K562 (cell line): ENCODE measurements at regions not wholly inside any gene's neighbourhood (a gene's known extent, or its start where the extent isn't known, plus 50 kb on each side); places are given as distances from the start of the nearest gene placed in this dataset.

ENCODE experiments used
- ATAC-seq: fragments of 200-7000 bp; cut with Tn5 transposase; 3 replicates; pipeline ENCODE4 v1.9.1; 2020; ENCODE audit warnings: moderate library complexity
- BruUV-seq: library from RNA; stranded (reverse); fragments of 400-500 nt; replicated peaks from 2 replicates; lab custom pipeline; 2021; lab: Mats Ljungman, UMichigan
- CTCF ChIA-PET: fragments of 300-600 bp; formaldehyde crosslinking; extraction: SDS; loops from one replicate; lab custom pipeline; 2021; ENCODE audit warnings: low intra/inter-chr PET ratio; lab: Yijun Ruan, JAX
- POLR2A ChIA-PET: fragments of 300-600, 350-650 bp; sonication (Branson Sonifier 250); formaldehyde crosslinking; extraction: SDS; loops from one replicate; lab custom pipeline; 2021; ENCODE audit warnings: antibody characterized with exemption, inconsistent platforms; lab: Yijun Ruan, JAX
- DNase-seq, 4 experiments: peaks; one replicate each; pipeline versions ENCODE4 v3.0.0 to v3.0.0-alpha.2; 2011 to 2018; ENCODE audit warnings: low spot score in 3 of 4, mixed read lengths in 3 of 4; ENCODE audit errors: extremely low read depth in 1 of 4
- FAIRE-seq: peaks from 2 replicates; lab custom pipeline; 2011; peaks lifted over from hg19 to GRCh38; lab: Jason Lieb, UNC
- H2AFZ ChIP-seq: 2 replicates; pipeline ENCODE4 v1.6.0; 2011; ENCODE audit warnings: low read depth, low read length, control low read depth, inconsistent platforms
- H3K27ac ChIP-seq: fragments of 200-600 bp; 3 replicates; pipeline ENCODE4 v1.8.0; 2011; ENCODE audit warnings: low read depth, mild to moderate bottlenecking, control low read depth, inconsistent platforms, low read length, moderate library complexity, mixed read lengths; ENCODE audit errors: extremely low read depth
- H3K27me3 ChIP-seq, 2 experiments: fragments of 300-600 bp in 1 of 2; 2 replicates in 1 of 2; 3 replicates in 1 of 2; pipeline versions ENCODE4 v1.6.0 to v1.8.0; 2011; ENCODE audit warnings: inconsistent platforms in 2 of 2, low read length in 2 of 2, mild to moderate bottlenecking in 1 of 2, mixed read lengths in 1 of 2, moderate library complexity in 1 of 2; ENCODE audit not compliant: control insufficient read depth in 2 of 2, insufficient read depth in 2 of 2
- H3K36me3 ChIP-seq: fragments of 300-600 bp; 3 replicates; pipeline ENCODE4 v1.8.0; 2011; ENCODE audit warnings: mild to moderate bottlenecking, low read length, inconsistent platforms; ENCODE audit not compliant: control insufficient read depth, insufficient read depth
- H3K4me1 ChIP-seq, 2 experiments: fragments of 200-600 bp in 1 of 2; replicated peaks in 1 of 2; 2 replicates in 1 of 2; 3 replicates in 1 of 2; pipeline versions ENCODE4 v1.5.1 to v1.8.0; 2011; ENCODE audit warnings: inconsistent platforms in 2 of 2, low read length in 2 of 2, mild to moderate bottlenecking in 1 of 2, mixed read lengths in 1 of 2, moderate library complexity in 1 of 2; ENCODE audit not compliant: control insufficient read depth in 2 of 2, insufficient read depth in 2 of 2
- H3K4me2 ChIP-seq: 2 replicates; pipeline ENCODE4 v1.6.1; 2011; ENCODE audit warnings: low read length, control low read depth, inconsistent platforms, mixed read lengths; ENCODE audit not compliant: insufficient read depth
- H3K4me3 ChIP-seq: fragments of 200-600 bp; sonication (generic), shearing (Covaris generic); 2 replicates; pipeline ENCODE4 v1.5.1; 2016; ENCODE audit warnings: control low read depth, inconsistent platforms
- H3K79me2 ChIP-seq: fragments of 200-600 bp; 3 replicates; pipeline ENCODE4 v1.8.0; 2011; ENCODE audit warnings: low read length, inconsistent platforms; ENCODE audit not compliant: control insufficient read depth, insufficient read depth
- H3K9ac ChIP-seq, 2 experiments: 2 replicates each; pipeline versions ENCODE4 v1.6.0 to v1.6.1; 2011; ENCODE audit warnings: low read depth in 2 of 2, low read length in 2 of 2, control low read depth in 1 of 2, inconsistent platforms in 1 of 2, mild to moderate bottlenecking in 1 of 2, mixed read lengths in 1 of 2; ENCODE audit not compliant: insufficient read depth in 1 of 2
- H3K9me1 ChIP-seq: one replicate; pipeline ENCODE4 v1.6.0; 2011; ENCODE audit warnings: inconsistent platforms, mild to moderate bottlenecking, low read length, moderate library complexity; ENCODE audit not compliant: control insufficient read depth, insufficient read depth
- H3K9me3 ChIP-seq: replicated peaks from 2 replicates; pipeline ENCODE4 v1.5.1; 2011; ENCODE audit warnings: low read depth, low read length, inconsistent platforms; ENCODE audit not compliant: control insufficient read depth, insufficient read depth
- H4K20me1 ChIP-seq: replicated peaks from 2 replicates; pipeline ENCODE4 v1.6.1; 2011; ENCODE audit warnings: low read length, inconsistent platforms, mixed read lengths; ENCODE audit not compliant: control insufficient read depth, insufficient read depth
- CAMTA2 ChIP-seq: fragments of 250-450 bp; sonication (Bioruptor Pico); conservative IDR thresholded peaks from 2 replicates; pipeline ENCODE4 v1.5.1; 2022
- CBX3 ChIP-seq, 2 experiments: IDR thresholded peaks; 1 replicate in 1 of 2; 2 replicates in 1 of 2; pipeline ENCODE4 v1.6.1; 2012; ENCODE audit warnings: inconsistent platforms in 2 of 2, low read length in 2 of 2, borderline replicate concordance in 1 of 2, control low read depth in 1 of 2
- E2F3 ChIP-seq: fragments of 250-450 bp; sonication (Bioruptor Pico); IDR thresholded peaks from 2 replicates; pipeline ENCODE4 v1.4.0; 2020; ENCODE audit warnings: mild to moderate bottlenecking
- EGR1 ChIP-seq: fragments of 450-650 bp; conservative IDR thresholded peaks from 2 replicates; pipeline ENCODE4 v1.6.1; 2017; ENCODE audit warnings: mild to moderate bottlenecking
- ELF4 ChIP-seq: fragments of 450-650 bp; formaldehyde crosslinking; IDR thresholded peaks from 2 replicates; pipeline ENCODE4 v1.4.0; 2022; ENCODE audit warnings: missing genetic modification characterization
- ETV5 ChIP-seq: sonication (generic); formaldehyde crosslinking; IDR thresholded peaks from 2 replicates; pipeline ENCODE4 v1.4.0; 2020; ENCODE audit warnings: low read depth, mild to moderate bottlenecking, missing genetic modification reagents
- JUNB ChIP-seq: fragments of 450-650 bp; formaldehyde crosslinking; conservative IDR thresholded peaks from 2 replicates; pipeline ENCODE4 v1.4.0; 2020; ENCODE audit warnings: mild to moderate bottlenecking
- MEIS2 ChIP-seq: fragments of 450-650 bp; IDR thresholded peaks from 2 replicates; pipeline ENCODE4 v1.6.1; 2014; ENCODE audit warnings: mild to moderate bottlenecking; ENCODE audit not compliant: partially characterized antibody
- RBM25 ChIP-seq: fragments of 200-400 bp; formaldehyde crosslinking; IDR thresholded peaks from 2 replicates; pipeline ENCODE4 v1.6.1; 2018; ENCODE audit warnings: low read length, low read depth, moderate library complexity; ENCODE audit not compliant: severe bottlenecking
- SMAD2 ChIP-seq: fragments of 150-350 bp; IDR thresholded peaks from 2 replicates; pipeline ENCODE4 v1.6.1; 2014; ENCODE audit warnings: low read depth, mild to moderate bottlenecking, low read length
- TEAD4 ChIP-seq, 2 experiments: sonication (generic) in 1 of 2; formaldehyde crosslinking in 1 of 2; IDR thresholded peaks; 2 replicates each; pipeline versions ENCODE4 v1.6.1 to v1.8.0; 2012 to 2022; ENCODE audit warnings: borderline replicate concordance in 1 of 2, inconsistent platforms in 1 of 2, low read length in 1 of 2, mild to moderate bottlenecking in 1 of 2, missing genetic modification reagents in 1 of 2
- ZNF239 ChIP-seq: fragments of 250-450 bp; sonication (Bioruptor Pico); IDR thresholded peaks from 2 replicates; pipeline ENCODE4 v1.4.0; 2020; ENCODE audit warnings: mild to moderate bottlenecking
- ZNF431 ChIP-seq: sonication (generic); formaldehyde crosslinking; IDR thresholded peaks from 2 replicates; pipeline ENCODE4 v1.8.0; 2022; ENCODE audit warnings: mild to moderate bottlenecking, missing genetic modification reagents
- WGBS: fragments of 100-300 bp; shearing (Covaris generic); methylation state at CpG from one replicate; pipeline ENCODE4 v1.1.6; 2016; ENCODE audit warnings: low coverage, mixed read lengths; ENCODE audit not compliant: insufficient coverage; ENCODE audit errors: missing lambda C conversion rate; 5-methylcytosine and 5-hydroxymethylcytosine counted together
- in situ Hi-C: fragments of 300-500 bp; cut with MboI; formaldehyde crosslinking; loops from 4 replicates; pipeline ENCODE4 v1.15.0; 2018; ENCODE audit warnings: inconsistent platforms, mixed read lengths
- intact Hi-C: fragments of 100-400 bp; cut with micrococcal nuclease; formaldehyde crosslinking; loops from 2 replicates; pipeline ENCODE4 v1.14.2; 2022
- TF ChIP-seq, protein P1 (sequence below): fragments of 250-450 bp; sonication (Bioruptor Pico); IDR thresholded peaks from 2 replicates; pipeline ENCODE4 v1.8.0; 2021; ENCODE audit warnings: borderline replicate concordance, mild to moderate bottlenecking, moderate library complexity; ENCODE audit not compliant: poor library complexity, severe bottlenecking
- TF ChIP-seq, protein P2 (sequence below): fragments of 250-450 bp; sonication (Bioruptor Pico); IDR thresholded peaks from 2 replicates; pipeline ENCODE4 v1.8.0; 2021; ENCODE audit warnings: moderate library complexity, mild to moderate bottlenecking, inconsistent platforms
- TF ChIP-seq, protein P3 (sequence below): IDR thresholded peaks from 3 replicates; pipeline ENCODE4 v1.6.1; 2011; ENCODE audit warnings: borderline replicate concordance, mild to moderate bottlenecking, moderate library complexity; ENCODE audit not compliant: insufficient read length; ENCODE audit errors: extremely low read depth

DNA sequence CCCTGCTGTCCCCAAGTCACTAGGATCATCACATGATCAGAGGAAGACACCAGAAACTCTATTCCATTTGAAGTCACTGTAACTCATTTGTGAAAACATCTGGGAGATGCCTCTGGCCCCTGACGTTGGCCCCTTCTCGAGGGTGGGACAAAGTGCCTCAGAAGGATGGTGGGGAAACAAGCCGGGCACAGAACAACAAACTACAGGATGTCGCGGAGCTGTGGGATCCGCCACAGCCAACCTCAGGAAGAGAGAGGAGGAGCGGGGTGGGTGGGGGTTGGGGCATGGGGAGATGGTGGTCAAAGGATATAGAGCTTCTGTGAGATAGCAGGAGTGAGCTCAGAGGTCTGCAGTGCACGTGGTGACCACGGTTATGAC, 265.6 kb upstream of the TCERG1L start:
- in situ Hi-C loops (no loop called here), intact Hi-C loops (no loop called here)
- FAIRE-seq (no peak), ATAC-seq (no peak), DNase-seq (no peak)
- WGBS: 0% methylated on average over 2 of the region's 9 CpGs
- Histone ChIP-seq H2AFZ (no peak overlapping the region), H3K4me1 (no peaks in the 10 kb centered on the region), H4K20me1 (no peaks in the 10 kb centered on the region), H3K79me2 (no peaks in the 10 kb centered on the region), H3K27me3 (peaks cover 0 to 25% of the 10 kb centered on the region in 2 experiments; a peak in 1 of 5 replicates), H3K4me2 (no peak overlapping the region), H3K9me1 (no peaks in the 10 kb centered on the region), H3K36me3 (no peaks in the 10 kb centered on the region), H3K9ac (no peak overlapping the region), H3K27ac (no peak overlapping the region)
- POLR2A ChIA-PET: no interaction called here
- no TSS peak for BruUV-seq
- TF ChIP-seq CAMTA2 (CRISPR knock-in tag) (no peak), ZNF431 (no peak), EGR1 (no peak), ELF4 (no peak), MEIS2 (no peak), SMAD2 (no peak), RBM25 (no peak), TEAD4 (IDR thresholded peaks at IDR 0.05; ENCODE audit: low read length) (no peak), TEAD4 (CRISPR knock-in tag; IDR thresholded peaks at IDR 0.05; ENCODE audit: borderline replicate concordance) (no peak), ETV5 (CRISPR knock-in tag) (no peak), CBX3 (IDR thresholded peaks at IDR 0.05; ENCODE audit: borderline replicate concordance in 1 of 2, low read length in 2 of 2) (no peak), ZNF239 (CRISPR knock-in tag) (no peak), E2F3 (CRISPR knock-in tag) (no peak), JUNB (CRISPR knock-in tag) (no peak)
- TF ChIP-seq, protein P1, sequence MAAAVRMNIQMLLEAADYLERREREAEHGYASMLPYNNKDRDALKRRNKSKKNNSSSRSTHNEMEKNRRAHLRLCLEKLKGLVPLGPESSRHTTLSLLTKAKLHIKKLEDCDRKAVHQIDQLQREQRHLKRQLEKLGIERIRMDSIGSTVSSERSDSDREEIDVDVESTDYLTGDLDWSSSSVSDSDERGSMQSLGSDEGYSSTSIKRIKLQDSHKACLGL: no peak
- TF ChIP-seq, protein P2, sequence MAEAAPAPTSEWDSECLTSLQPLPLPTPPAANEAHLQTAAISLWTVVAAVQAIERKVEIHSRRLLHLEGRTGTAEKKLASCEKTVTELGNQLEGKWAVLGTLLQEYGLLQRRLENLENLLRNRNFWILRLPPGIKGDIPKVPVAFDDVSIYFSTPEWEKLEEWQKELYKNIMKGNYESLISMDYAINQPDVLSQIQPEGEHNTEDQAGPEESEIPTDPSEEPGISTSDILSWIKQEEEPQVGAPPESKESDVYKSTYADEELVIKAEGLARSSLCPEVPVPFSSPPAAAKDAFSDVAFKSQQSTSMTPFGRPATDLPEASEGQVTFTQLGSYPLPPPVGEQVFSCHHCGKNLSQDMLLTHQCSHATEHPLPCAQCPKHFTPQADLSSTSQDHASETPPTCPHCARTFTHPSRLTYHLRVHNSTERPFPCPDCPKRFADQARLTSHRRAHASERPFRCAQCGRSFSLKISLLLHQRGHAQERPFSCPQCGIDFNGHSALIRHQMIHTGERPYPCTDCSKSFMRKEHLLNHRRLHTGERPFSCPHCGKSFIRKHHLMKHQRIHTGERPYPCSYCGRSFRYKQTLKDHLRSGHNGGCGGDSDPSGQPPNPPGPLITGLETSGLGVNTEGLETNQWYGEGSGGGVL (CRISPR knock-in tag): no peak
- TF ChIP-seq, protein P3, sequence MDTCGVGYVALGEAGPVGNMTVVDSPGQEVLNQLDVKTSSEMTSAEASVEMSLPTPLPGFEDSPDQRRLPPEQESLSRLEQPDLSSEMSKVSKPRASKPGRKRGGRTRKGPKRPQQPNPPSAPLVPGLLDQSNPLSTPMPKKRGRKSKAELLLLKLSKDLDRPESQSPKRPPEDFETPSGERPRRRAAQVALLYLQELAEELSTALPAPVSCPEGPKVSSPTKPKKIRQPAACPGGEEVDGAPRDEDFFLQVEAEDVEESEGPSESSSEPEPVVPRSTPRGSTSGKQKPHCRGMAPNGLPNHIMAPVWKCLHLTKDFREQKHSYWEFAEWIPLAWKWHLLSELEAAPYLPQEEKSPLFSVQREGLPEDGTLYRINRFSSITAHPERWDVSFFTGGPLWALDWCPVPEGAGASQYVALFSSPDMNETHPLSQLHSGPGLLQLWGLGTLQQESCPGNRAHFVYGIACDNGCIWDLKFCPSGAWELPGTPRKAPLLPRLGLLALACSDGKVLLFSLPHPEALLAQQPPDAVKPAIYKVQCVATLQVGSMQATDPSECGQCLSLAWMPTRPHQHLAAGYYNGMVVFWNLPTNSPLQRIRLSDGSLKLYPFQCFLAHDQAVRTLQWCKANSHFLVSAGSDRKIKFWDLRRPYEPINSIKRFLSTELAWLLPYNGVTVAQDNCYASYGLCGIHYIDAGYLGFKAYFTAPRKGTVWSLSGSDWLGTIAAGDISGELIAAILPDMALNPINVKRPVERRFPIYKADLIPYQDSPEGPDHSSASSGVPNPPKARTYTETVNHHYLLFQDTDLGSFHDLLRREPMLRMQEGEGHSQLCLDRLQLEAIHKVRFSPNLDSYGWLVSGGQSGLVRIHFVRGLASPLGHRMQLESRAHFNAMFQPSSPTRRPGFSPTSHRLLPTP: no peak
- TF ChIP-seq, all 486 proteins: peak for 0
- CTCF ChIA-PET: no interaction called here
- Histone ChIP-seq H3K9me3 (no peaks in the 10 kb centered on the region), H3K4me3 (no peak overlapping the region)
